Activated gamma-delta T cell (primary cell): ENCODE measurements at regions not wholly inside any gene's neighbourhood (a gene's known extent, or its start where the extent isn't known, plus 50 kb on each side); places are given as distances from the start of the nearest gene placed in this dataset.
"Not testable (repeated sequence)": the region's sequence is repeated elsewhere in the genome, so short reads cannot be mapped to it uniquely, and the experiment has no call there.

Experiments used
- DNase-seq: peaks from one replicate; lab custom pipeline; 2025; lab: John Stamatoyannopoulos, UW

DNA sequence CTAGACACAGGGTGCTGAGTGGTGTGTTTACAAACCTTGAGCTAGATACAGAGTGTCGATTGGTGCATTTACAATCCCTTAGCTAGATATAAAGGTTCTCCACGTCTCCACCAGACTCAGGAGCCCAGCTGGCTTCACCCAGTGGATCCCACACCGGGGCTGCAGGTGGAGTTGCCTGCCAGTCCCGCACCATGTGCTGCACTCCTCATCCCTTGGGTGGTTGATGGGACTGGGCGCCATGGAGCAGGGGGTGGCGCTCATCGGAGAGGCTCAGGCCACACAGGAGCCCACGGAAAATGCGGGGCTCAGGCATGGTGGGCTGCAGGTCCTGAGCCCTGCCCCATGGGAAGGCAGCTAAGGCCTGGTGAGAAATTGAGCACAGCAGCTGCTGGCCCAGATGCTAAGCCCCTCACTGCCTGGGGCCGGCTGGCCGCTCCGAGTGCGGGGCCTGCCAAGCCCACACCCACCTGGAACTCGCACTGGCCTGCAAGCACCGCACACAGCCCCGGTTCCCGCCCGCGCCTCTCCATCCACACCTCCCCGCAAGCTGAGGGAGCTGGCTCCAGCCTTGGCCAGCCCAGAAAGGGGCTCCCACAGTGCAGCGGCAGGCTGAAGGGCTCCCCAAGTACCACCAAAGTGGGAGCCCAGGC is 418.4 kb downstream of the KIF20B start:
- DNase-seq = not testable (repeated sequence)

DNA sequence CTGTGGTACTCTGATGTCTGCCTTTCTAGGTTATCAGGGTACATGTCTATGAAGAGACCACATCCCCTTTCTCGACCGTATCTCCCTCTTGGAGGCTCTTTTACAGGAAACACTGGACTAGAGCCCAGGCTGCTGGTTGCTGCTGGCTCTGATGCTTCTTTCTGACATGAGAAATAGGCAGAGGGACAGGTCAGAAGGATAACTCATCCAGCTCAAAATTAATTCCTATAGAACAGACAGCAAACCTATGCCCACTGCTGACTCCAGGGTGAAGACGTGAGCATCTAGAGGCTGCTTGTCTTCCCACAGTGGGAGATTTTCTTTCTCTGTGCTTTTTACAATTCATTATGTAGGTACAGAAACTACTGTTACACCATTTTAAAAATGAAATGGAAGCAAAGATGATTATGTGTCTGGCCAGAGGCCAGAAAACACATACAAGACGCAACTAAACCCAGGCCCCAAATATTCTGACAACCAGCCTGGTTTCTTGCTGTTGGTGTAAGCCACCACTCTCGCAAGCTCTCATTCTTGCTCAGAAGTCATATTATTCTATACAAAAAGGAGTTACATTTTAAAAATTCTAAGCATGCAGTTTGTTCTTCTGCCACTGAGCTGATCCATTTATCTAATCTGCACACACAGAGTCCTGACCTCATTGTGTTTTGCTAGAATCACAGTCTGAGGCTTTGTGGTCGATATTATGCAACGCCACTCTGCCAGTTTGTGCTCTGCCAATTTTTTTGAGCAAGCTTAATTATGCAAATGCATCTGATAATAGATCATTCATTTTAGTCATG is 424.3 kb downstream of the KIF20B start:
- no peak for DNase-seq

DNA sequence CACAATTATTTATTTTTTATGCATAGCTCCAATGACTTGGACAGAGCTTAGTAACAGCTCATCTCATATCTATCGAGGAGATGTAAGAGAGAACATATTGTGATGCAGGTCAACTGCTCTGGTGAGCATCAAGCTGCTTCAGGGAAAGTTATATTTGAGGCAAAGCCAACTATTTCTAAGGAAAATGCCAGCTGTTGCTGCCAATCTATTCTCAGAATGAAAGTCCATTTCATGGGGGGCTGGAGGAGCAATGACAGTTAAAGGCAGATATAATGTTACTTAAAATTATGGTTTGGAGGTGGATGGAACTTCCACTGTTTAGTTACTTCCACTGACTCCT is 424.8 kb downstream of the KIF20B start:
- no peak for DNase-seq

DNA sequence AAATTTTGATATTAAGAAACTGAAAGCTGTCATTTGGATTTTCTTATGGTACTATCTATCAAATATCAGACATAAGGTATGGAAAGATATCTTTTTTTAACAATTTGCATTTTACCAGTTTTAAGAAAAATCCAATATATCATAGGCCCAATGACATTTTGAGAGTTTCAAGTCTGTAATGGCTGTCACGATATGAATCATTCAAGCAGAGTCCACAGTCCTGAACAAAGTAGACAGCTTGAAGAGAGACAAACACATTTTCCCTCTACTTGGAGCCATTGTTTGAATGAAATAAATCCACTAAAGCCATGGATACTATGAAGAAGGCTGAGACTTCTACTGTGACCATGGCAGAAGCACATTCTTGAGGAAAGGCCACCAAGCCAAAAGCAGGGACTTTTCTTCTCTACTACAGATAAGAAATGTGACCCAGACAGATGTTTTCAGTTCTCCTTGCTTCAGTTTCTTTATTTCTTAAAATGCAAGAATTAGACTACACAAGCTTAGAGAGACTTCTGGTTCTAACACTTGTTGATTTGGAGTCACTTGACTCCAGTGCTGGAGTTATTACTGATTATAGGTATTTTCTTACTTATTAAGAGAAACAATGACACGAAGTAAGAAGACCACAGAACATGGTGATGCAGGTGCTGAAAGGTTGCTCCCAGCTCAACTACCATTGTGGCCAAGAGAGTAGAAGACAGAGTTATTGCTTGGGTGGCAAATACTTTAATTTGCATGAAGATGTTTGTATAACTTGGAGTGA is 429.1 kb downstream of the KIF20B start:
- DNase-seq = no peak

DNA sequence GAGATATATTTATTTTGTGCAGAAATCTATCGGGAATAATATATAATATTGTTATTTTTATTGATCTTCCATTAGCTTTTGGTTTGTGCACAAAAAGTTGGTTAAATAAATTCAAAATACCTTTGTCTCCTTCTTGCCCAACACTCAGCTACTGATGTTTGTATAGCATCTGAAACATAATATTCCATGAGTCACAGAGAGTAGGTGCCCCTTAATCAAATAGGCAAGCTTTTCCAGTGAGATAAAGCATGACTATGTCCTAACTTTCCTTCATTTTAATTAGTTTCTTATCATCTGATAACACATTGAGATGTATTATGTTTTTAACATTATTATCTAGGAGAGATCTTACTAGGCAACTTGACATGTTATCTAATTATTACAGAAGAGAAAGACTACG is 432.2 kb downstream of the KIF20B start:
- no peak for DNase-seq

DNA sequence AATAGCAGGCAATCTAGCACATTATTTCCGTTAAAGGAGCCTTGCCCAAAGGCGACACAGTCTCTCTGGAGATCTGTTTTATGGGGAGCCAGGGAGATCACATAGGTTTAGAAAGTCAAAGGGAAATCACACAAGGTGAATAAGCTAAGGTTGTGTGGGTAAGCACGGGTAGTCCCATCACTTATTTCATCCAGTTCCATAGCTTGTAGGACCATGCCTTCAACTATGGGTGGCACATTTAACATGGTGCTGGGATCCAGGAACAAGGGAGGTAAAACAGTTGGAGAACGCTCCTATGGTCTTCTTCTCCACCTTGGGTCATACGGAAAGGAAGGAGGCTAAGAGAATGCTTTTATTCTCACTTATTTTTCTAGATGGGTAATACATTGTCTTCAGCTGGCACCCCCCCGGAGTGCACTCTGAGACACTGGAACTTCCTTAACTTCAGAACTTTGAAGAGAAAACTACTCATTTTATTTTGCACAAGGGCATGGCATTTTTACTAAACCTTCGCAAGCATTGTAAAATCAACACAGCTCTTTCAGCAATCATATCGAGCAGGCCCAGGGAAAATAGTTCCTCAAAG is 435.4 kb downstream of the KIF20B start:
- no peak for DNase-seq

DNA sequence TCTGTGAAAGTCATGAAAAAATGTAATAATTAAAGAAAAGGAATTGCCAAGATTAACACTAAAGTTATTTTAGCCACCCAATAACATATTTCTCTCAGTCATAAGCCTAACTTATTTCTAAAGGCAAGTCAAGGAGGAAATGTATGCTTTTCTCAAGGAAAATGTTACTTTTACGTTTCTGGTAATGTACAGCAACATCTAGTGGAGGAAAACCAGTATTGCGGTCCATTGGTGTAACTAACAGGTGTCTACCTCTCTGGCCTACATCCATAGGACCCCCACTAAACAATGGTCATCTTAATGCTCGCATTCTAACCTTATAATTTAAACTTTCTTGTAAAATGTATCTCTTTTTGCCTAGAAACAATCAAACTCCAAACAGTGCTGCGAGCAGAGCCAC is 437.5 kb downstream of the KIF20B start:
- DNase-seq = no peak

DNA sequence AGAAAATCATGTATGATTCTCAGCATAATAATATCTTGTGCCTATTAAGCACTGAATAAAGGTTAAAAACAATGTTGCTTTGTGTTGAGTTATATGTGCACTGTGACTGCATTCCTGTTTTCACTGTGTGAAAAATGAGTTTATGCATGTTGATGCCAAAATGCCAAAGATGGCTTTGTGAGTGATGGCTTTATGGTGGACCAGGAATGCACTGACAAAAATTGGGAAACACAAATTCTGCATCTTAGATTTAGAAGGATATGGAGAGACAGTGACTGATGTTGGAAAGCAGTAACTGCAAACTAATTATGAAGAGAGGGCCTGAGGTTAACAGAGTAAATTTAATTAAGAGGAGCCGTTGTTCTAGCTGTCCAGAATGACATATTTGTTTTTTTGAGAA is 440.4 kb downstream of the KIF20B start:
- DNase-seq = no peak

DNA sequence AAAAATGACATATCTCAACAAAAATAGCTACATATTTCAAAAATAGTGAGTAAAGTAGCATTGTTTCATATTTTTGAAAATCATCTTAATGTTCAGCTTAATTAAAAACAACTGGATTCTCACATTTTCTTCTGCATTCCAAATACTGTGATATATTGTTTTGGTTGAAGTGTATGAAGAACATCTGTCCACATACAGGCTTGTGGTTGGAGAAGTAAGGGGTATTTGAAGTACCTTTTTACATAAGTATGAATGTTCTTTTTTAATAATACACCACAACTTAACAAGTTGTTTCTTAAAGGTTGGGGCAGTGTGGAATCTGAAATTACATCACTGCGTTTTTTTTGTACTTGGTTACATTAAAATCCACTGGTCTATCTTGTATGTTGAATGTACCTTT is 442.5 kb downstream of the KIF20B start:
- no peak for DNase-seq

DNA sequence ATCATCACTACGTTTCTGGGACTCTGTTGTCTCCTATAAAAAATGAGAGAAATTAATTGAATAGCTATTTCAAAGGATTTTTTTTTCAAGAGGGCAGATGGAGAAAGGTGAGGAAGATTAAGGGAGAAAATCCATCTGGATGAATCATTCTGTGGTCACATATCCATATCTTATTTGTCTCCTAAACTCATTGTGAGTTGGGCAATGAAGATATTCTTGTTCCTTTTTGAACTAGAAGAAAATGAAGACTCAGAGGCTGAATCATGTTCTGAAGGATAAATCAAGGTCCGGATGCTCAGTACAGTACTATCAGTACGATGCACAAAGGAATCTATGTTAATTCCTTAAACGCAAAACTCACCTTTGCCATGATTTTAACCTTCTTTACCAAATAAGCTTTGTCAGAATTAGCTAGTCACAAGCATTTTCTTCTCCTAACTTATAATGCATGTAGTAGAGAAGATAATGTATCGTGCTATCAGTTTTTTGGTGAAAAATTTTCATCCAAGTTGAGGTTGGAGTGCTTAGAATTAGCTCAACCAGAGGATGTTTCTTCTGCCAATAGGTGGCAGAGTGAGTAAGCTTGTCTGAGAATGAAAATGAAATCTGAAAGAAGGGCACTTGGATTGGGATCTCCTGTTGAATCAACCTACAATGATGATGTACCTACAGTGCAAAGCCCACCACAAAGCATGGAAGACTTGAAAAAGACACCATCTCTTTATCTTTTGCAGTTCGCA is 446.9 kb downstream of the KIF20B start:
- DNase-seq = no peak

DNA sequence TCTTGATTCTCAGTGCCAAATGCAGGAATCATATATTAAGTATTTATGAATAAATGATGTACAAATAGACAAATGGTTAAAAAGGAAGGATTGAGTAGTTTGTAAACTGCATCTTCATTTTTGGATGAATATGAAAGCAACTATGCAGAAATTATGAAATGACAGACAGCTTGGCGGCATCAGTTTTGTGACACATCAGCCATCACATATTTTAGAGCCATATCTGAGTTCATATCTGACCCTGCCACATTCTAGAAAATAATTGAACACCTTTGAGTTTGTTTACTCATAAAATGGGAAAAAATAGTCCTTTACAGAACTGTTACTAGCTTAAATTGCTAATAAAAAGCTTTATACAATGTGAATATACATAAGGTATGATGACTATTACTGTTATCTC is 448.2 kb downstream of the KIF20B start:
- no peak for DNase-seq

DNA sequence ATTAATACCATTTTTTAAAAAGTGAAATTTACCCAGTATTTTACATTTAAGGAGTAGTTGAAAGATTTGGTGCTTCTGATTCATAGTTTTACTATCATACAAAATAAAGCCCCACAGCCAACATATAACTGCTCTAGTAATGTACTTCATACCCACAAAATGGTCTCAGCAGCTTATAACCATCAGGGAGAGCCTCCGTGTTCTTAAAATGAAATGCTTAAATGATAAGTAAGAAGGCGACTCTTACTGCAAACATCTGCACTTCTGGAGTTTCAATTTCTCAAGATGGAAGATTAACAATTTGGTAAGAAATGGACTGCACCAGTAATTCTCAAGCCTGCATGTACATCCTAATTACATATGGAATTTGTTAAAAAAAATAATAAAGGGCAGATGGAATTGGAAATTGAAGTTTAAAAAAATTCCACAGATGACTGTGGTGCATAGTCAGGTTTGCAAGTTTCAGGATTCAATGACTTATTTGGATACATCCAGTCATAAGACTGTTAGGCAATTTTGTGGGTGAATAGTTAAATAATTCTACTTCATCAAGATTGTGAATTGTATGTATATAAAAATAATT is 461.0 kb downstream of the KIF20B start:
- no peak for DNase-seq

DNA sequence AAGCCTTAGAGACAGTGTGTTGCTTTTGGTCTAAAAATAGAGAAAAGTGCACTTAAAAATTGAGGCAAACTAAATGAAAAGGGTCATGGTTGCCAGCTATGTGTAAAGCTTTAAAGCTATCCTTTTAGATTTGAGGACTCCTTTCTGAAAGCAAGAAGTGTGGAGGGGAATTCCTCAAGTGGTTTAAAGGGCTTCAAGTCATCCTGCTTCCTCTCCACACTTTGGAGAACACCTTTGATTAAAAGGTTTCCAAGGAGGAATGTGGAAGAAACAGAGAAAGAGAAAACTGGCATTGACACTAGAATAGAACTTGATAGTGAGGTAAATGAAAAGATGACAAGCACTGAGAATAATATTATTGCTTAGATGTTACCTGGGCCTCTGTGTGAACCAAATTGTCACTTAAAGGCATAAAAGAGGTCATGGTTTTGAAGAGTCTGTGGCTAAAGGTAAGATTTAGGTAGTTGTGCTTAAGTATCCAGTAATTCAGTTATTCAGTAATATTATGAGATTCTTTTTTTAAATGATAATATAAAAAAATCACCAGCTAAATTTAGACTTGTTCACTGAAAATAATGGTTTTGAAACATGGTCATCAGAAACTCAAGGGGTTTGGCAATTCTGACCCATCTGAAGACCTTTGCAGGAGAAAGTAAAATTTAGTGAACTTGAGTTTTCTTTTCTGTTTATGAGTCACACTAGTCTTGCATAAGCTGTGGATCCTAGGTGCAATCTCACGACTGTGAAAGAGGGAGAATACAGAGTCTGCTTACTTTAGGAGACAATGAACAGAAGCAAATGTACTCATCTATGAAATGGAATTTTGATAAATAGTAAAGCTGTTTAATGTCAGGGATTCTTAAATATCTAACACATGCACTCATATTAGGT is 466.0 kb downstream of the KIF20B start:
- DNase-seq = no peak

DNA sequence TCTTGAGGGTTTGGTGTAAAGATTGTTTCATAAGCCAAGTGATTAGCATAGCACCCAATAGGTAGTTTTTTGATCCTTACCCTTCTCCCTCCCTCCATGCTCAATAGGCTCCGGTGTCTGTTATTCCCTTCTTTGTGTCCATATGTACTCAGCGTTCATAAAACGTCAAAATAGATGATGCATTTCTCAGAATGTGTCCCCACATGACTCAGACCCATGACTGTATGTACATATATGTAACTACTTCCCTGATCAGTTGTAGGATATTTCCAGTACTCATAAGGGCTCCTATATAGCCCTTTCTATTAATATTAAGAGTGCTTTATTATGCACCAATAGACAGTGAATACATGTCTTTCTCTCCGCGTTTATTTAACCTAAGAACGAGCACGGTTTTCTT is 466.9 kb downstream of the KIF20B start:
- DNase-seq = no peak

DNA sequence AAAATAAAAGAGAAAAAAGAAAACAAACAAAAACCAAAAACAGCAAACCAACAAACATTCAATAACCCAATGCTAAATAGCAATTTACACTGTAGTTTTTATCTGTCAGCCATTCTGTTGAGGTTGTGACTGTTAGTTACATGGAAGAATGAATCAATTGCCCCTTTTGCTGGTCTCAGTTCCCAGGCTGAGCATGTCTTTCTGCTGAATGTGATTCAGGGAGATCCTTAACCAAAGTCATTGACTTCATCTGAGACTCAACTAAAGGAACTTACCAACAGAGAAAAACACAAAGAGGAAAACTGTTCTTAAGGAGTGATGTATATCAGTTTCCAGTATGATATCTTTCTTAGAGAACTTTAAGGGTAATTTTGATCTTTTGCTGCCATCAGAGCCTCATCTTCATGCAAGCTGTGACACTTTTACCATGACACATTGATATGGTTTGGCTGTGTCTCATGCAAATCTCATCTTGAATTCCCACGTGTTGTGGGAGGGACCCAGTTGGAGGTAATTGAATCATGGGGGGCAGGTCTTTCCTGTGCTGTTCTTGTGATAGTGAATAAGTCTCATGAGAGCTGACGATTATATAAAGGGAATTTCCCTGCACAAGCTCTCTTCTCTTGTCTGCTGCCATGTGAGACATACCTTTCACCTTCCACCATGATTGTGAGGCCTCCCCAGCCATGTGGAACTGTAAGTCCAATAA is 469.8 kb downstream of the KIF20B start:
- no peak for DNase-seq

DNA sequence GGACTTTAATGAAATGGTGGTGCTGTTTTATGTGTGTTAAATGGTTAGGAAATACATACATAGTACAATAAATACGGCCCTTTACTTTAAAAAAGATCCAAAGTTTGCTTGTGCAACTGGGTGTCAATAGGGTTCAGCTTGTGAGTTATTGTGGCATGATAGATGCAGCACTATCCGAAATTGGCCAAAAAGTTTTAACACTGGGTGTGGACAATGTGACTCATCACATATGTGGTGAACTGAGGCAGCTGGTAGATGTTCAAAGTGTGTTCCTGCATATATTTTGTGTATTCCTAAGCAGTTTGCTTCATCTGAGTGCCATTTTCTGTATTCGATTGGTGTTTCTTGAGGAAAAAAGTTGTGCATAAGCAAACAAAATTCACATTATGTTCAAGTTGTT is 473.1 kb downstream of the KIF20B start:
- no peak for DNase-seq

DNA sequence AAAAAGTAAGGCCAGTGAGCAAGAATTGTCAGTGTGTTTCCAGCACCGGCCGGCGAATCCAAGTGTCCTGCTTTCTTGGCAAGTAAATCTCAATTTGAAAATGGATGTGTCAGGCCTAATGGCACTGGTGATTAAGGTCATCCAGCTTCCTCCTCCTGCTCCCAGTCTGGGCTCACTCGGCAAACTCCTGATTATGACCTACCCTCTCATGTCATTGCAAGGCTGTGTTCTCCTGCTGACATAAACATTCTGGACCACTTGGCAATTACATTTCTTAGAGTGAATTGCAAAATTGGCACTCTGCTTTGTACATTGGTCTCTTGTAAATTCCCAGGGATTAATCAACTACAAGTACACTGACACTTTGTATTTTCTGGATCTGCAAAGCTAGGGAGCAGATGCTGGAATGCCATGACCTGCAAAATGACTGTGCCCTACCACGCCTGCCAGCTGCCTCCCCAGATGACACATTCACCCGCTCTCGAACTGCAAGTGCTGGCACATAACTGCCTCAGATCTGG is 473.8 kb downstream of the KIF20B start:
- no peak for DNase-seq

DNA sequence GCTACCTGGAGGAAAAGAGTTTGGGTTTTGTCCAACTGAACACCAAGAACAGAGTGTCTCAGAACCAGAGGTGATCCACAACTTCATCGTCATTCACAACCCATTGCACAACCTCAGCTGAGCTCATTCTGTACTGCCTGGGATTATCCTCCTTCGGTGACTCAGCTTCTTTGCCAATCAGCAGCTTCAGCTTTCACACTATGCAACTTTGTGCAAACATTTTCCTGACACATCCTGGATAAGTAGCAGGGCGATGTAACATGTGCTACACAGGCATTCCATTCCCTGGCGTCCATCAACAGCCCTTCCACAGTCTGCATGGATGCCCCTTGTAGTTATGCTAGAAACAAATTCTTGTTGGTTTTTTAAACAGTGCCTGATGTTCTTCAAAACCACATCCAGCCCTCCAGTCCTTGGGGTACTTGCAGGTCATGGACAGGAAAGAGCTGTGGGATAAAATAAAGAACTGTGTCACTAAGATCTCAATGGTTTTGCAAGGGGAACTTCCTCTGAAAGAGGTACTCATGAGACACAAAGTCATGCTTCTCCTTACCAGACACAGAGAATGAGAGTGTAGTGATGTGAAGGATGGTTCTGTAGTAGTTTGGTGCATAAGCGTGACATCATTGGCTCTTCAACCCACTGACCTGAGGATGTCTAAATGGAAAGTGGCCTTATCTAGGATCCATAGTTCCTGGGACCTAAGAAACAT is 478.5 kb downstream of the KIF20B start:
- DNase-seq = no peak
